ENCODE measurements at regions not wholly inside any gene's neighbourhood (a gene's known extent, or its start where the extent isn't known, plus 50 kb on each side); places are given as distances from the start of the nearest gene placed in this dataset.
"Not testable (repeated sequence)": the region's sequence is repeated elsewhere in the genome, so short reads cannot be mapped to it uniquely, and the experiment has no call there.

GRCh38 chr20:12133553-12133952, 215.9 kb downstream of the BTBD3 start:
- TF ChIP-seq CTCF (IDR thresholded peaks at IDR 0.05; ENCODE audit: insufficient read depth, low read depth, low read length, missing control alignments): no peak
- H3K4me3 ChIP-seq (ENCODE audit: low read depth, low read length): no peak overlapping the region
- no peak for DNase-seq (ENCODE audit: low read depth)

- not testable (repeated sequence) for H3K4me3 ChIP-seq (ENCODE audit: low read depth, low read length); DNase-seq (ENCODE audit: low read depth)
Observed at GRCh38 chr20:12145951-12146350, 228.3 kb downstream of the BTBD3 start.

GRCh38 chr20:12152996-12153395, 235.3 kb downstream of the BTBD3 start:
- DNase-seq (ENCODE audit: low read depth): no peak
- no peak overlapping the region for H3K4me3 ChIP-seq (ENCODE audit: low read depth, low read length)
- no peak for TF ChIP-seq CTCF (IDR thresholded peaks at IDR 0.05; ENCODE audit: insufficient read depth, low read depth, low read length, missing control alignments)

GRCh38 chr20:12153628-12154027, 235.9 kb downstream of the BTBD3 start:
- H3K4me3 ChIP-seq (ENCODE audit: low read depth, low read length): no peak overlapping the region
- no peak for TF ChIP-seq CTCF (IDR thresholded peaks at IDR 0.05; ENCODE audit: insufficient read depth, low read depth, low read length, missing control alignments)
- DNase-seq (ENCODE audit: low read depth): no peak

GRCh38 chr20:12156252-12156651, 238.6 kb downstream of the BTBD3 start:
- no peak for DNase-seq (ENCODE audit: low read depth)
- no peak for TF ChIP-seq CTCF (IDR thresholded peaks at IDR 0.05; ENCODE audit: insufficient read depth, low read depth, low read length, missing control alignments)
- no peak overlapping the region for H3K4me3 ChIP-seq (ENCODE audit: low read depth, low read length)

GRCh38 chr20:12159261-12159660, 241.6 kb downstream of the BTBD3 start:
- TF ChIP-seq CTCF (IDR thresholded peaks at IDR 0.05; ENCODE audit: insufficient read depth, low read depth, low read length, missing control alignments): no peak
- no peak for DNase-seq (ENCODE audit: low read depth)

GRCh38 chr20:12161734-12162133, 244.0 kb downstream of the BTBD3 start:
- no peak for TF ChIP-seq CTCF (IDR thresholded peaks at IDR 0.05; ENCODE audit: insufficient read depth, low read depth, low read length, missing control alignments)
- DNase-seq (ENCODE audit: low read depth): no peak
- H3K4me3 ChIP-seq (ENCODE audit: low read depth, low read length): no peak overlapping the region

More at GRCh38 chr20:12159261-12159660, 241.6 kb downstream of the BTBD3 start:
- H3K4me3 ChIP-seq (ENCODE audit: low read depth, low read length): no peak overlapping the region
